Neural cell (in vitro differentiated cells): ENCODE measurements at regions not wholly inside any gene's neighbourhood (a gene's known extent, or its start where the extent isn't known, plus 50 kb on each side); places are given as distances from the start of the nearest gene placed in this dataset.

Experiments used
- H2AFZ ChIP-seq: fragments of 200-600, 300-800 bp; sonication (generic), shearing (Covaris generic); 2 replicates; pipeline ENCODE4 v1.6.0; 2014; ENCODE audit warnings: low read depth, mild to moderate bottlenecking, antibody characterized with exemption, low read length, moderate library complexity
- H3F3A ChIP-seq: fragments of 200-600 bp; shearing (Covaris generic); 2 replicates; pipeline ENCODE4 v1.6.1; 2016; ENCODE audit warnings: mild to moderate bottlenecking, moderate library complexity, mixed read lengths, antibody characterized with exemption, low read length; ENCODE audit not compliant: insufficient read depth, poor library complexity, severe bottlenecking
- H3K27ac ChIP-seq: fragments of 200-600, 300-800 bp; sonication (generic), shearing (Covaris generic); 2 replicates; pipeline ENCODE4 v1.5.1; 2014; ENCODE audit warnings: mild to moderate bottlenecking, low read length, moderate library complexity
- H3K27me3 ChIP-seq: fragments of 300-800, 200-600 bp; sonication (generic), shearing (Covaris generic); 2 replicates; pipeline ENCODE4 v1.6.0; 2014; ENCODE audit warnings: mild to moderate bottlenecking, low read depth, low read length, moderate library complexity; ENCODE audit not compliant: insufficient read depth
- H3K36me3 ChIP-seq: fragments of 300-800, 200-600 bp; sonication (generic), shearing (Covaris generic); 2 replicates; pipeline ENCODE4 v1.5.1; 2014; ENCODE audit warnings: mild to moderate bottlenecking, antibody characterized with exemption, low read length, moderate library complexity; ENCODE audit not compliant: insufficient read depth
- H3K4me2 ChIP-seq: fragments of 300-800, 200-600 bp; sonication (generic), shearing (Covaris generic); 2 replicates; pipeline ENCODE4 v1.6.0; 2014; ENCODE audit warnings: mild to moderate bottlenecking, low read length
- H3K4me3 ChIP-seq: fragments of 300-800, 200-600 bp; sonication (generic), shearing (Covaris generic); 2 replicates; pipeline ENCODE4 v1.5.1; 2014; ENCODE audit warnings: mild to moderate bottlenecking, low read length, moderate library complexity
- H3K79me2 ChIP-seq: fragments of 200-600 bp; shearing (Covaris generic); replicated peaks from 2 replicates; pipeline ENCODE4 v1.6.0; 2014; ENCODE audit warnings: mild to moderate bottlenecking, low read length, moderate library complexity; ENCODE audit not compliant: insufficient read depth
- H3K9ac ChIP-seq: fragments of 300-800, 200-600 bp; sonication (generic), shearing (Covaris generic); 2 replicates; pipeline ENCODE4 v1.6.1; 2016; ENCODE audit warnings: mild to moderate bottlenecking, low read length, mixed read lengths
- H3K9me2 ChIP-seq: fragments of 200-600 bp; shearing (Covaris generic); 2 replicates; pipeline ENCODE4 v1.6.1; 2016; ENCODE audit warnings: mild to moderate bottlenecking, low read length, mixed read lengths; ENCODE audit not compliant: insufficient read depth
- H3K9me3 ChIP-seq: fragments of 200-600, 300-800 bp; sonication (generic), shearing (Covaris generic); 2 replicates; pipeline ENCODE4 v1.6.1; 2016; ENCODE audit warnings: mild to moderate bottlenecking, mixed run types, low read length, moderate library complexity, mixed read lengths
- H4K20me1 ChIP-seq: fragments of 200-600 bp; shearing (Covaris generic); 2 replicates; pipeline ENCODE4 v1.6.1; 2016; ENCODE audit warnings: mild to moderate bottlenecking, mixed run types; ENCODE audit not compliant: insufficient read depth
- CTCF ChIP-seq: fragments of 450-650 bp; IDR thresholded peaks from 2 replicates; pipeline ENCODE4 v1.5.1; 2014; ENCODE audit warnings: antibody characterized with exemption, mild to moderate bottlenecking, moderate library complexity; ENCODE audit not compliant: poor library complexity, severe bottlenecking
- EP300 ChIP-seq: fragments of 450-650 bp; conservative IDR thresholded peaks from 2 replicates; pipeline ENCODE4 v1.6.1; 2014; ENCODE audit warnings: antibody characterized with exemption, mild to moderate bottlenecking, moderate library complexity; ENCODE audit not compliant: poor library complexity, severe bottlenecking
- EZH2 ChIP-seq: fragments of 200-600, 300-800 bp; shearing (Covaris generic), sonication (generic); IDR thresholded peaks from 2 replicates; pipeline ENCODE4 v1.6.1; 2014; ENCODE audit warnings: antibody characterized with exemption, low read length, borderline replicate concordance, mild to moderate bottlenecking; ENCODE audit not compliant: insufficient read depth, poor library complexity, severe bottlenecking
- MXI1 ChIP-seq: fragments of 450-650 bp; conservative IDR thresholded peaks from 2 replicates; pipeline ENCODE4 v1.6.1; 2014; ENCODE audit warnings: antibody characterized with exemption, mild to moderate bottlenecking; ENCODE audit not compliant: poor library complexity, severe bottlenecking
- POLR2AphosphoS5 ChIP-seq: IDR thresholded peaks from 2 replicates; pipeline ENCODE4 v1.6.1; 2012
- RAD21 ChIP-seq: fragments of 450-650 bp; conservative IDR thresholded peaks from 2 replicates; pipeline ENCODE4 v1.6.1; 2014; ENCODE audit warnings: antibody characterized with exemption, mild to moderate bottlenecking, moderate library complexity
- REST ChIP-seq: IDR thresholded peaks from 2 replicates; pipeline ENCODE4 v1.6.1; 2012; ENCODE audit warnings: borderline replicate concordance
- SMC3 ChIP-seq: fragments of 450-650 bp; conservative IDR thresholded peaks from 2 replicates; pipeline ENCODE4 v1.6.1; 2014; ENCODE audit warnings: antibody characterized with exemption, mild to moderate bottlenecking, moderate library complexity; ENCODE audit not compliant: poor library complexity
- TAF1 ChIP-seq: IDR thresholded peaks from 2 replicates; pipeline ENCODE4 v1.6.1; 2012; ENCODE audit warnings: low read depth

- Histone ChIP-seq H2AFZ (no peak overlapping the region), H3K9me3 (no peaks in the 10 kb centered on the region), H4K20me1 (no peaks in the 10 kb centered on the region), H3K79me2 (no peaks in the 10 kb centered on the region), H3K9me2 (no peaks in the 10 kb centered on the region), H3K4me2 (no peak overlapping the region), H3K4me3 (no peak overlapping the region), H3K27ac (no peak overlapping the region), H3F3A (no peaks in the 10 kb centered on the region), H3K27me3 (no peaks in the 10 kb centered on the region), H3K9ac (no peak overlapping the region), H3K36me3 (no peaks in the 10 kb centered on the region)
- TF ChIP-seq EZH2 (no peak), SMC3 (no peak), POLR2AphosphoS5 (no peak), RAD21 (no peak), MXI1 (no peak), TAF1 (no peak), EP300 (no peak), REST (no peak), CTCF (no peak)
Observed at GRCh38 chr4:148828291-148828690, 386.1 kb upstream of the NR3C2 start.

- Histone ChIP-seq H3K4me2 (no peak overlapping the region), H3K79me2 (no peaks in the 10 kb centered on the region), H3K27me3 (no peaks in the 10 kb centered on the region), H3K4me3 (no peak overlapping the region), H3K9me3 (no peaks in the 10 kb centered on the region), H3K9me2 (no peaks in the 10 kb centered on the region), H2AFZ (no peak overlapping the region), H3F3A (no peaks in the 10 kb centered on the region), H3K36me3 (no peaks in the 10 kb centered on the region), H3K27ac (no peak overlapping the region), H3K9ac (no peak overlapping the region), H4K20me1 (no peaks in the 10 kb centered on the region)
- TF ChIP-seq POLR2AphosphoS5 (no peak), CTCF (no peak), MXI1 (no peak)
Observed at GRCh38 chr4:148827781-148828180, 385.6 kb upstream of the NR3C2 start.
